ENCODE measurements at regions not wholly inside any gene's neighbourhood (a gene's known extent, or its start where the extent isn't known, plus 50 kb on each side); places are given as distances from the start of the nearest gene placed in this dataset.
"Not testable (repeated sequence)": the region's sequence is repeated elsewhere in the genome, so short reads cannot be mapped to it uniquely, and the experiment has no call there.

GRCh38 chr4:3867403-3868100 lies 101.4 kb downstream of the ADRA2C start:
- DNase-seq = no peak

GRCh38 chr4:3868211-3869173 lies 102.3 kb downstream of the ADRA2C start:
- DNase-seq = no peak

GRCh38 chr4:3869174-3869572 lies 103.0 kb downstream of the ADRA2C start:
- DNase-seq = no peak

GRCh38 chr4:3869661-3870566 lies 103.7 kb downstream of the ADRA2C start:
- no peak for DNase-seq

- no peak for DNase-seq
Observed at GRCh38 chr4:3870567-3870962, 104.4 kb downstream of the ADRA2C start.

- no peak for DNase-seq
Observed at GRCh38 chr4:3871181-3871852, 105.1 kb downstream of the ADRA2C start.

GRCh38 chr4:3871881-3872833 lies 106.0 kb downstream of the ADRA2C start:
- DNase-seq = no peak

GRCh38 chr4:3872834-3873313 lies 106.7 kb downstream of the ADRA2C start:
- no peak for DNase-seq

- DNase-seq = no peak
Observed at GRCh38 chr4:3873408-3874027, 107.3 kb downstream of the ADRA2C start.

- no peak for DNase-seq
Observed at GRCh38 chr4:3874028-3874415, 107.8 kb downstream of the ADRA2C start.

GRCh38 chr4:3874525-3875110 lies 108.4 kb downstream of the ADRA2C start:
- DNase-seq = no peak

- DNase-seq = no peak
Observed at GRCh38 chr4:3875466-3875865, 109.3 kb downstream of the ADRA2C start.

GRCh38 chr4:3876057-3876845 lies 110.1 kb downstream of the ADRA2C start:
- not testable (repeated sequence) for DNase-seq

- no peak for DNase-seq
Observed at GRCh38 chr4:3877236-3877635, 111.1 kb downstream of the ADRA2C start.

- no peak for DNase-seq
Observed at GRCh38 chr4:3877868-3878267, 111.7 kb downstream of the ADRA2C start.

GRCh38 chr4:3878678-3879077 lies 112.5 kb downstream of the ADRA2C start:
- DNase-seq = no peak

GRCh38 chr4:3879681-3880614 lies 113.8 kb downstream of the ADRA2C start:
- no peak for DNase-seq

- DNase-seq = no peak
Observed at GRCh38 chr4:3880615-3881120, 114.5 kb downstream of the ADRA2C start.

All from NCI-H187 treated with DMSO at 0.1 percent for 48 hours (cell line).